Renal cortical epithelial cell (primary cell): ENCODE measurements at regions not wholly inside any gene's neighbourhood (a gene's known extent, or its start where the extent isn't known, plus 50 kb on each side); places are given as distances from the start of the nearest gene placed in this dataset.

ENCODE experiments used
- DNase-seq: peaks from one replicate; pipeline ENCODE4 v3.0.0-alpha.2; 2011; ENCODE audit warnings: low read depth

DNA sequence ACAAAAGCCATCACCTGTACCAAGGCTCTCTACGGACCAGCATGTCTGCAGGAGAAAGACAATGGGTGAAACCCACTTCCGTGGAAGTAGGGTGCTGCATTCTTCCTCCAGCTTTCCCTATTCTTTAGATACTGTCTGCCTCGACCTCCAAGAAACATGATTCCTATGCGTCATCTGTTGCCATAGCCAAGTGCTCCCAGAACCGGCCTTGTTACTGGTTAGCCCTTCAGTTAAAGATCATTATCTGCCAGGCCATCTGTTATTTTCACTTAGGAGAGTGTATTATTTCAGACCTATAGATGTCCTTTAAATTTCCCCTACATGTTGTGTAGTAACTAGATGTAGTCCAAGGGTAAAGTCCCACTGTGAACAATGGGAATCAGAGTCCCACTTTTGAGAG is 89.0 kb upstream of the KIAA1217 start:
- no peak for DNase-seq

DNA sequence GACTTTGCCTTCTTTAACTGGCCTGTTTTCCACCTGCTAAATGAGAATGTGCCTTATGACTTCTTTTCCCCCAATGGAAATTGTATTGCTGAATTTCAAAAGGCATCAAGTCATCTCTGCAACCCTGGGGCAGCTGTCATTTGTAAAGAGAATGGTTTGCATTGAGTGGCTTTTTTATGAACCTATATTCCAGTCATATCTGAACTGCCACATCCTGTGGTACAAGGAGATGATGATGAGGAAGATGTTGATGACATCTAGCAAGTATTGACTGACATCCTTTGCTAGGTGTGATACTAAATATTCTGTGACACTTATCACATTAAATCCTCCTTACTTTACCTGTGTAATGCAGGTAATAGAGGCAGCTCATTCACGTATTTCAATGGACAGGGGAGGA is 88.3 kb upstream of the KIAA1217 start:
- DNase-seq, result no peak

DNA sequence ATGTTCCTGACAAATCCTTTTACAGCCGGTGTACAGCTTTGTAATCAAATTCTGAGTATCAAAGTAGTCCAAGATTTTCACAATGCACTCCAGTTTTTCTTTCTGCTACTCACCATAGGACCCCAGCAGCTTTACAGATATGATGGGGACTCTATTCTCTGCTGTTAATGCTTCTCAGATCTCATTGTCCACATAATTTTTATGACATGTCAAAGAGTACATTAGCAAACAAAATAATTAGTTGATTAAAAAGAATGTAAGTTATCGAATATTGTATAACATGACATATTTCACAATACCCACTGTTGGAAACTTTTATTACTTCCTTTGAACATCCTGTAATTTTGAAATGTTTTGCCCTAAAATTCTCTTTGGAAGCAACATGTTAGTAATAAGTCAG is 81.4 kb upstream of the KIAA1217 start:
- no peak for DNase-seq

DNA sequence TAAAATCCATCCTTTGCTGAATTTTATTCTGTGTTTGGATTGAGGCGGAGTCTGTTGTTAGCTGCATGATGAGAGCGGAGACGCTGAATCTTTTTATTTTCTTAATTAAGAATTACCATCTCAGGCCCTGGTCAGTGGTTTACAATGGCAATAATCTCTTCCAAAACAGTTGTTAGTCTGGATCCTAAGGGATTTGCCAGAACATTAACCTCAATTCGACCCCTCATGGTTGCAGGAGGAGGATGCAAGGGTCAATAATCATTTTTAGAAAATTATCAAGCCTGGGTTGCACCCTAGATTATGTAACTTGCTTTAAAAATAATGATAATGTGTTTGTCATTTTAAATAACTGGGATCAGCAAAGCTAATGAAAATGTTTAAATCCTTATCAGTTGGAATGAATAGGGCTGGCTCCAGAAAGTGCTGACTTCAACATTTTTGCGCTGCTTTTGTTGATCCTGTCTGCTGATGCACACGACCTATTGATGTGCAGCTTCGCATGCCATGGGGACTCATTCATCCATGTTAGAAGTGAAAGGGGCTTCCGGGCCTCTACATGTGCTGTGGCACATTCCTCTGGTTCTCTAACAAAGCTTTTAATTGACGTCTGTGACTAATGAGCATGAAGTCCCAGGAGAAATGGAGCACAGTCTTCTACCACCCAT is 80.7 kb upstream of the KIAA1217 start:
- peak; percentile 3 for DNase-seq

DNA sequence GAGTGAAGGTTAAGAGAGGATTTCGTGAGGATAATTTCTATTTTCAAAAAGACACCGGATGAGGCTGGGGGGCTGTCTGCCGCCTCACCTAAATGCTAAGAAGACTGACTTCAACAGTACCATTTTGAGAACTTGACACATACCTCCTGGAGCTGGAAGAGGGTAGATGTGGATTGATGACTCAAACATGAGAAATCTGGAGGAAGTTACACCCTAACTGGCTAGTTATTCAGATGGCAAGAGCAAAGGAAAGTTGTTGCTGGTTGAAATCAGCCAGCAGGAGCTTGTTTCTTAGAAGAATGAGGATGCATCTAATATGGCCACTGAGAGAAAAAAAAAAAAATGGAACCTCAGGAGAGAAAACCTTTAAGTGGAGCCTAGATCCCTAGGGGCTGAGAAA is 76.2 kb upstream of the KIAA1217 start:
- DNase-seq, result peak; percentile 70

DNA sequence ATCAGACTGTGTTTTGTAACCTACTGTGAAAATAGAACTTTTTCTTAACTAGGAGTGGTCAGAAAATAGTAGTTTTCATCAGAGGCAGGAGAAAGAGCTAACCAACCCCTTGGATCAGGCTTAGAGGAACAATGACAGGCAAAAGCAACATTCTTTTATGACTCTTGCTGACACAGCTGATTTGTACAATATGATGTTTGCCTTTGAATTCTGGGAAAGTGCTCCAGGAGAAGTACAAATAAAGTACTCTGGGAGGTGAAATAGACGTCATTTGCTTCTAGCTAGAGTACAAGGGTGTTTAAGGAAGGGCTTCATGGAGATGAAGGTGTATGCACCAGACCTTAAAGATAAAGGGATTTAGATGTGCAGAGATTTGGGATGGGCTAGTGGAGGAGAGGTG is 75.1 kb upstream of the KIAA1217 start:
- peak; percentile 19 for DNase-seq

DNA sequence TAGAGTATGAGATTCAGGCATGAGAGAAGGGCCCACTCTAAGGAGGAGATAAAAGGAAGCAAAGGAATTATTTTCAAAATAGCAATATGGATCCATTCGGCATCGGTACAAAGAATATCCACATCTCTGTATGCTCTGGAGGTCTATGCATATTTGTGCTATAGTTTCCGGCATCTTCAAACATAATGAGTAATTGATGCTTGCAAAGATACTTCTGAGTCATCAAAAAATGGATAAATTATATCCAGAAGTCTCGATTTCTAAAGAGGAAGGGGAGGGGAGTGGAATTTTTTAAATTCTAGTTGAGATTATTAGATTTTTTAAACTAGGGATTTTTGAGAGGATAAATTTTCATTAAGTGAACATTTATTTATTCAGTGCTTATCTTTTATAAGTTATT is 72.9 kb upstream of the KIAA1217 start:
- DNase-seq, result no peak

DNA sequence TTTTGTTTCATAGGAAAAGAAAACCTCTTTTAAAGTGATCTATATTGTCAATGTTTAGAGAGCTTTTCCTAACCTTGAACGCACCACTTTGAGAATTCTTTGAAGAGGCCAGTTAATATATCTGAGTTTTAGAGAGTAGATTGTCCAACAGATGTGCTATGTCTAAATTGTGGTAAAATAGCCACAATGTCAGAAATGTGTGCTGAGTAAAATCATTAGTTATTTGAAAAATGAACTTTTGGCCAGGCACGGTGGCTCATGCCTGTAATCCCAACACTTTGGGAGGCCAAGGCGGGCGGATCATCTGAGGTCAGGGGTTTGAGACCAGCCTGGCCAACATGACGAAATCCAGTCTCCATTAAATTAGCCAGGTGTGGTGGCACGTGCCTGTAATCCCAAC is 61.6 kb upstream of the KIAA1217 start:
- DNase-seq, result no peak

DNA sequence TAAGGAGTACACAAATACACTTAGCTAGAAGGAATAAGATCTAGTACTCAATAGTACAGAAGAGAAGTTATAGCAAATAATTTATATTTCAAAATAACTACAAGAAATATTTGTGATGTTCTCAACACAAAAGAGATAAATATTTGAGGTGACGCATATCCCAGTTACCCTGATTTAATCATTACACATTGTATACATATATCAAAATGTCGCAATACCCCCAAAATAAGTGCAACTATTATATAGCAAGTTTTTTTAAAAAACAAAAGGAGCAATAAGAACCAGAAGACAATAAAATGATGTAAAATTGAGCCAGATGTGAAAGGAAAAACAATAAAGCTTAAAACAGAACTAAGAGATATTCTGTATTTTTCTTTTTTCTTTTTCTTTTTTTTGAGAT is 59.3 kb upstream of the KIAA1217 start:
- no peak for DNase-seq

DNA sequence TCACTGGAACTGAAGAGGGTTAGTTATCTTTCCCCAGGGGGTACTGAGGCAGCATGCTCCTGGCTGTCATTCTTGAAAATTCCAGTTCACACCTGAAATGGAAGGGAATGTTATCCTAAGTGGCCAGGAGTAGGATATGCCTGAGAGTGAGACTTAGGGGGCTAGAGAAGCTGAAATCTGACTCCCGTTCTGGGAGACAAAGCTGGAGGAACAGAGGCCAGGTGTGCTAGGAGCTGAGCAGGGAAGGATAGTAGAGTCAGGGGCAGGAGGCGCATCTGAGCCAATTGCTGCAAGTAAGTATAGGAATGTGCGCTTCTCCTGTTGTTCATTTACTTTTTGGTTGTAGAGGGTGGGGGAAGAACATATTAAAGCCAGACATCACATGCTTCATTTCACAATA is 58.1 kb upstream of the KIAA1217 start:
- DNase-seq, result no peak

DNA sequence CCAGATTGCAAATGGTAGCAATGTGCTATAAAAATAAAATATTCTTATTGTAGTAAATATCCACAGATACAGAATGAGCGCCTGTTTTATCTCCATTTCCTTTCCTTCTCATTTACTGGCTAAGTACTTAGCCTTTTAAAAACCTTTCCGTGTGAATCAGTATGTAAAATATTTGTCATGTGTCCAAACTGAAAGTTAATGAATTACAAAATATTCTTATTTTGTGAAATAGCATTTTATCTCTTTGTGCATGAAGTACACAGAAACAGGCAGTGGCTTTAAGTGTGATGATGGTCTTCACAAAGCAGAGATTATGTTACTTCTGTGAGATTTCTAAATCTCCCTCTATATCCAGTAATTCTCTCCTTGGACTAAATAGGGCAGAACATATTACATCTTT is 56.7 kb upstream of the KIAA1217 start:
- DNase-seq, result peak; percentile 42

DNA sequence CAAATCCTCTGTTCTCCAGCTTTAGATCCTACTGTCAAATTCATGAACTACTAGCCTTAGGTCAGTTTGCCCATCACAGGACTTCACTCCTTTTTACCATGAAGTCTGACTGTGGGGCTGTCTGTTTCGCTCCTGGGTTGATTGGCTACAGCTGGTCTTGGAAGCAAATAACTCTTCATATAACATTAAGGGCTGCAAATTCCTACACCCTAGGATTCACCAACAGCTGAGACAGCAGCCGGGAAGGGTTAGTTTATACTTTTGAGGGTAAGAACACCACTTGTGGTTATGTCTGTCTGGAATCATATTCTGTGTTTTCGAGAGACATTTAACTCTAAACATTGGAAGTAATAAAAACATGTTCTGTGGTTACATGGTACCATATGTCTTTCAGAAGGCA is 55.9 kb upstream of the KIAA1217 start:
- DNase-seq, result no peak

DNA sequence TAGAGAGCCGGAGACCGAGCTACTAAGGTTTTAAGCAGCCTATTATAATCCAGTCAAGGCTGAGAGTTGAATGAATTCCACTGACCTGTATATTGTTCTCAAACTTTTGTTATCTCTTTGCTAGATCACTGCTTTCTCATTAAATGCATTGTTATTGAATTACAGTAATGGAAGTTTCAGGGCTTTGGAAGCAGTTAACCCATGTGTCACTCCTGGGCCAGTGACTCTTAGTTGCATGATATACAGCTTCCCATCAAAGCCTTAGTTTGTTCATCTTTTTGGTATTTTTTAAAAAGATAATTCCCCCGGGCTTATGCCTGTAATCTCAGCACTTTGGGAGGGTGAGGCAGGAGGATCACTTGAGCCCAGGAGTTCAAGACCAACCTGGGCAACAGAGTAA is 55.4 kb upstream of the KIAA1217 start:
- DNase-seq, result no peak

DNA sequence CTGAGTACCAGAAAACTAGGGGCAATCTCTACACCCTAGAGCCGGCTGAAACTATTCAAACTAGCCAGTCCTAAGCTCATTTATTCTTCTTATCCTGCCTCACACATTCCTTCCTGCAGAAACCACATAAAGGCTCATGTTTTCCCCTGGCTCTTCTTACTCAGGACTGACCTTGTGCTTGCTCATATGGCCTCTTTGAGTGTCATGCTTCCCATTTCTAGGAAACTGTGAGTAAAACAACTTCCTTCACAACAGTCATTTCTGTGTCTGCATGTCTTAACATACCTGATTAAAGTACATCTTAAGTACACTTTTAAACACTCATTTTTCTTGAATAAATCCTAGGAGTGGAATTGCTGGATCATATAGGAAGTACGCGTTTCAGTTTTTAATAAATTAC is 52.3 kb upstream of the KIAA1217 start:
- peak; percentile 59 for DNase-seq

DNA sequence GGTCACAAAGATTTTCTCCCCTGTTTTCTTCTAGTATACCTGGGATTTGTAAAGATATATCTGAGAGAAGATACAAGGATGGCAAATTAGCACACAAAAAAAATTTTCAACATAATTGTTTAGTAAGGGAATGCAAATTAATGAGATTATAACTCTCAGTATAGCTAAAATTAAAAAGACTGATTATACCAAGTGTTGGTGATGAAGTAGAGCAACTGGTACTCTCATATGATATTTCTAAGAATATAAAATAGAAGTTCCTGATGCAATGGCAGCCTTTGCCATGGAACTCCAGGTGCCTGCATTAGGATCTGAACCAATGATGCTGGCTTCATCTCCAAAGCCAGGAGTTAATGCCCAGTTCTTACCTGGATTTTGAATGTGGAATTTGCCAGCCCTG is 51.4 kb upstream of the KIAA1217 start:
- DNase-seq, result no peak
